ENCODE measurements at regions not wholly inside any gene's neighbourhood (a gene's known extent, or its start where the extent isn't known, plus 50 kb on each side); places are given as distances from the start of the nearest gene placed in this dataset.

GRCh38 chrX:10795721-10796120, 175.3 kb upstream of the MID1 start (continued):
- TF ChIP-seq, protein P1, sequence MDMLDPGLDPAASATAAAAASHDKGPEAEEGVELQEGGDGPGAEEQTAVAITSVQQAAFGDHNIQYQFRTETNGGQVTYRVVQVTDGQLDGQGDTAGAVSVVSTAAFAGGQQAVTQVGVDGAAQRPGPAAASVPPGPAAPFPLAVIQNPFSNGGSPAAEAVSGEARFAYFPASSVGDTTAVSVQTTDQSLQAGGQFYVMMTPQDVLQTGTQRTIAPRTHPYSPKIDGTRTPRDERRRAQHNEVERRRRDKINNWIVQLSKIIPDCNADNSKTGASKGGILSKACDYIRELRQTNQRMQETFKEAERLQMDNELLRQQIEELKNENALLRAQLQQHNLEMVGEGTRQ (IDR thresholded peaks at IDR 0.05; ENCODE audit: low read length), result no peak
- TF ChIP-seq, protein P2, sequence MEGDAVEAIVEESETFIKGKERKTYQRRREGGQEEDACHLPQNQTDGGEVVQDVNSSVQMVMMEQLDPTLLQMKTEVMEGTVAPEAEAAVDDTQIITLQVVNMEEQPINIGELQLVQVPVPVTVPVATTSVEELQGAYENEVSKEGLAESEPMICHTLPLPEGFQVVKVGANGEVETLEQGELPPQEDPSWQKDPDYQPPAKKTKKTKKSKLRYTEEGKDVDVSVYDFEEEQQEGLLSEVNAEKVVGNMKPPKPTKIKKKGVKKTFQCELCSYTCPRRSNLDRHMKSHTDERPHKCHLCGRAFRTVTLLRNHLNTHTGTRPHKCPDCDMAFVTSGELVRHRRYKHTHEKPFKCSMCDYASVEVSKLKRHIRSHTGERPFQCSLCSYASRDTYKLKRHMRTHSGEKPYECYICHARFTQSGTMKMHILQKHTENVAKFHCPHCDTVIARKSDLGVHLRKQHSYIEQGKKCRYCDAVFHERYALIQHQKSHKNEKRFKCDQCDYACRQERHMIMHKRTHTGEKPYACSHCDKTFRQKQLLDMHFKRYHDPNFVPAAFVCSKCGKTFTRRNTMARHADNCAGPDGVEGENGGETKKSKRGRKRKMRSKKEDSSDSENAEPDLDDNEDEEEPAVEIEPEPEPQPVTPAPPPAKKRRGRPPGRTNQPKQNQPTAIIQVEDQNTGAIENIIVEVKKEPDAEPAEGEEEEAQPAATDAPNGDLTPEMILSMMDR (IDR thresholded peaks at IDR 0.05; ENCODE audit: control extremely low read depth in 1 of 3, insufficient read depth in 1 of 3, low read depth in 1 of 3, low read length in 3 of 3), result no peak
- TF ChIP-seq FOSL1 (IDR thresholded peaks at IDR 0.05; ENCODE audit: insufficient read depth, low read depth, low read length) (no peak), RBBP5 (IDR thresholded peaks at IDR 0.05; ENCODE audit: borderline replicate concordance, low read depth, low read length) (no peak), RXRA (IDR thresholded peaks at IDR 0.05; ENCODE audit: insufficient read depth, low read depth, low read length) (no peak)
